SK-N-MC (cell line): ENCODE measurements at regions not wholly inside any gene's neighbourhood (a gene's known extent, or its start where the extent isn't known, plus 50 kb on each side); places are given as distances from the start of the nearest gene placed in this dataset.

Source experiments
- EZH2 ChIP-seq: fragments of 200-600 bp; sonication (generic); IDR thresholded peaks from one replicate; pipeline ENCODE4 v1.6.1; 2017; ENCODE audit warnings: antibody characterized with exemption
- POLR2AphosphoS5 ChIP-seq: IDR thresholded peaks from 2 replicates; pipeline ENCODE4 v1.6.1; 2012; ENCODE audit warnings: mild to moderate bottlenecking, low read depth, low read length, borderline replicate concordance

GRCh38 chr3:144775551-144775950 is 803.9 kb downstream of the DIPK2A start:
- TF ChIP-seq EZH2 (no peak), POLR2AphosphoS5 (no peak)
